ENCODE measurements at regions not wholly inside any gene's neighbourhood (a gene's known extent, or its start where the extent isn't known, plus 50 kb on each side); places are given as distances from the start of the nearest gene placed in this dataset.
"Not testable (repeated sequence)": the region's sequence is repeated elsewhere in the genome, so short reads cannot be mapped to it uniquely, and the experiment has no call there.

DNA sequence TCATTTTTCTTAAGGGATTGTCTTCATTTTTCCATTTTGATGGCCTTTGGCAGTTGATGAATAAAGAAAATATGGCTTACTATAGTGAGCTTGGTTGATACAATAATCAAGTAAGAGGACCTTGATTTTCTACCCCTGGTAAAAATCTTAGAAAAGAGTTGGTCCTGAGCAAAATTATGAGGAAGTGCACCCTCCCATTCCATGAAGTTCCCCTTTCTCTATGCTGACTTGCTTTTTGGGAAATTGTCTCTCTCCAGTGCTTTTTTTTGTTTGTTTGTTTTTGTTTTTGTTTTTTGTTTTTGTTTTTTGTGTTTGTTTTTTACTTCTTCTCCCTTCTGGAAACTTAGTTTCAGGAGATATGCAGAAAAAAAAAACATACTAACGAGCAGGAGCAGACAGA lies 449.2 kb upstream of the ACTBL2 start:
- no peak for DNase-seq (ENCODE audit: low read depth in 4 of 4, low spot score in 3 of 4)

DNA sequence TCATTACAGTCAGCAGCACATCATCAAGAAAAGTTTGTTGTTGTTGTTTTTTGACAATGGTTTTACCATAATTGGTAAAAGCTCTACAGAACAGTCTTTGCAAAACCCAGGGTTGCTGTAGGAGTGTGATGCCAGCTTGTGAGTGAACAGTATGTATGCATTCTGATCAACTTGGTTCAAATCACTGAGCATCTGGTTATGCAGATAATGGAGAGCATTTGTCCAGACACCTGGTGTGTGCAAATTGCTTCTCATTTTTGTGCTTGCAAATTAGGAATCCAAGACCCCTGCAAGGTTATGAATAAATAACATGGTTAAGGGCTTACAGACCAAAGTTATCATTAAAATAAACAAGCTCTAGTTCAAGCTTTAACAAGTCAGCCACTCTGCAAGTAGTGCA lies 448.7 kb upstream of the ACTBL2 start:
- no peak for DNase-seq (ENCODE audit: low read depth in 4 of 4, low spot score in 3 of 4)

DNA sequence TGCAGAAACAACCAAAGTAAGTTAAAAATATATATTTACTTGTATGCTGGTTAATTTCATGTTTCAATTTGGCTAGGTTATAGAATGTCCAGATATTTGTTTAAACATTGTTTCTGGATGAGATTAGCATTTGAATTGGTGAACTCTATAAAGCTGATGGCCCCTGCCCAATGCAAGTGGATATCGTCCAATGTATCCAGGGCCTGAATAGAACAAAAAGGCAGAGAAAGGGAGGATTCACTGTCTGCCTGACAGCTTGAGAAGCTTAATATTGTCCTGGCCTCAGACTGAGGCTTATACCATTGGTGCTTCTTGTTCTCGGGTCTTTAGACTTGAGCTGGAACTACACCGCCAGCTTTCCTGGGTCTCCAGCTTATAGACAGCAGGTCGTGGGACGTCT lies 446.7 kb upstream of the ACTBL2 start:
- DNase-seq (ENCODE audit: low read depth in 4 of 4, low spot score in 3 of 4) = no peak

DNA sequence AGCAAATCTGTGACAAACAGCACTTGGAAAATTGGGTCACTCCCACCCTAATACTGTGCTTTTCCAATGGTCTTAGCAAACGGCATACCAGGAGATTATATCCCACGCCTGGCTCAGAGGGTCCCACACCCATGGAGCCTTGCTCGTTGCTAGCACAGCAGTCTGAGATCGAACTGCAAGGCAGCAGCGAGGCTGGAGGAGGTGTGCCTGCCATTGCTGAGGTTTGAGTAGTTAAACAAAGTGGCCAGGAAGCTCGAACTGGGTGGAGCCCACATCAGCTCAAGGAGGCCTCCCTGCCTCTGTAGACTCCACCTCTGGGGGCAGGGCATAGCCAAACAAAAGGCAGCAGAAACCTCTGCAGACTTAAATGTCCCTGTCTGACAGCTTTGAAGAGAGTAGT lies 440.5 kb upstream of the ACTBL2 start:
- DNase-seq (ENCODE audit: low read depth in 4 of 4, low spot score in 3 of 4) = not testable (repeated sequence)

DNA sequence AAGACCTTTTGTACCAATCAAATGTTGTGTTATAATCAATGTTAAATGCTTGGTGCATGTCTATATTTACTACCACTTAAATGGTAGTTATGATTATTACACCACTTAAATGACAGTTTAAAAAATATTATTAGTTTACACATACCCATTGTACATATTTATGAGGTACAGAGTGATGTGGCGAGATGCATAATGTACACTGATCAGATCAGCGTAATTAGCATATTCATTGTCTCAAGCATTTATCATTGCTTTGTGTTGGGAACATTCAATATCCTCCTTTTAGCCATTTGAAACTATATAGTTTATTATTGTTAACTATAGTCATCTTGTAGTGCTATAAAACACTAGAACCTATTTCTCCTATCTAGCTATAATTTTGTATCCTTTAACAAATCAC lies 434.4 kb upstream of the ACTBL2 start:
- DNase-seq (ENCODE audit: low read depth in 4 of 4, low spot score in 3 of 4) = no peak

DNA sequence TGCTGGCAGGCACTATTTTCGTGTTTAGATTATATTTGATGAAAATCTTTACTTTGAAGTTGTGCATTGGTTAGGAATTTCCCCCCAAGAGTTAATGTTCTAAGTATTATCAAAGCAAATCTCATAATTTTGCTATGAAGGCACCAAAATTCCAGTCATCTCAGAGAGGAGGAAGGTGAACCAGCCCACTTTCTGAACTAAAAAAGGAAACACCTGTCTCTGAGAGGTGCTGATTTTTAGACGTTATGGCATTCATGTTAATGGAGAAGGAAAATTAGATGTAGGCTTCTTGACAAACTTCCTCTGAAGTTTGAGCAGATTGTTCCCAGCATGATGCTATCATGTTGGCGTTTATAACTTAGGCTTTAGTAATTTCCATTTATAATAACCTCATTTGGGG lies 432.9 kb upstream of the ACTBL2 start:
- DNase-seq (ENCODE audit: low read depth in 4 of 4, low spot score in 3 of 4) = no peak

DNA sequence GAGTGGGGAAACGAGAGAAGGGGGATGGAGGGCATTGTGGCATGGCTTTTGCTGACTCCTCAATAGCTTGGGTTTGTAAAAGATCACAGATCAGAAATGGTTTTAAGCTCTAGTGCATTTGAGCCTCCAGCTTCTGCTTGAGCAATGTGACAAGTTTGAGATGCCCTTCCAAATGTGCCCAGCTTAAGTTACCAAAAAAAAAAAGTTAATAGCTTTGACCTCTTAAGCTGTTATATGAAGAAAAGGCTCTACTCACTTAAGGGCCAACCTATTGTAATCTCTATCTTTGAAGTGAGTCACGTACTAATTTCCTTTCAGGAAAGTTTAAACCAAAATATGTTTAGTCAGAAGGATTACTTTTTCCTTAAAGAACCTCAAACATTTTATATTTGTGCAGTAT lies 428.8 kb upstream of the ACTBL2 start:
- no peak for DNase-seq (ENCODE audit: low read depth in 4 of 4, low spot score in 3 of 4)

DNA sequence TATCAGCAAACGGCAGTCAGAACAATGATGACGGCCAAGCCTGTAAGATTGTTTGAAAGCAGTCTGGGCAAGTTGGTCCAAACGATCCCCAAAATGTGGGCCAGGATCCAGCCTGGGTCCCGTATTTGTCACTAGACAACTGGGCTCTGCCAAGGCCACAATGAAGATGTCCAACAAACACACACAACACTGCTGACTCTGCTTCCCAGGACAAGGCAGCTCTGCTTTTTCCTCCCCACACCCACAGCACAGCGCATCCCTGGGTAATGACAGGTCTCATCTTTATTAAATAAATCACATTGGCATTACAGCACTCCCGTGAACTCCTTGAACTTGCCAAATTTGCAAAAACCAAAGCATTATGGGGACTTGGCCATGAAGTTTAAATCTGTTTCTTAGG lies 424.1 kb upstream of the ACTBL2 start:
- DNase-seq (ENCODE audit: low read depth in 4 of 4, low spot score in 3 of 4) = no peak

DNA sequence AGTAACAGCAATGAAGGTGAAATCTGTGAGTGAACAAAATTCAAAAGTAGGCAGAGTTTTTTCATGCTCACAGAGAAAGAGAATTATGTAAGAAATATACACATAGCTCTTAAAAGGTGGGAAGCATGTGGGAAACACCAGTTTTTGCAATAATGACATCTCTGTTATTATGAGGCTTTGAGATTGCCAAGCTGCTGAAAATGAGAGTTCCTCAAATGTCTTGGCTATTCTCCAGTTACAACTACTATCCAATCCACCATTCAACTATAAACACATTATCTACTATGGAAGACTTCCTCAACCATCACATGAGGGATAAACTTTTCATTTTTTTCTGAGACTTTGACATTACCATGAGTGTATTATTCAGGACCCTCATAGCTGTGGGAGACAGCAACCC lies 420.8 kb upstream of the ACTBL2 start:
- DNase-seq (ENCODE audit: low read depth in 4 of 4, low spot score in 3 of 4) = no peak

DNA sequence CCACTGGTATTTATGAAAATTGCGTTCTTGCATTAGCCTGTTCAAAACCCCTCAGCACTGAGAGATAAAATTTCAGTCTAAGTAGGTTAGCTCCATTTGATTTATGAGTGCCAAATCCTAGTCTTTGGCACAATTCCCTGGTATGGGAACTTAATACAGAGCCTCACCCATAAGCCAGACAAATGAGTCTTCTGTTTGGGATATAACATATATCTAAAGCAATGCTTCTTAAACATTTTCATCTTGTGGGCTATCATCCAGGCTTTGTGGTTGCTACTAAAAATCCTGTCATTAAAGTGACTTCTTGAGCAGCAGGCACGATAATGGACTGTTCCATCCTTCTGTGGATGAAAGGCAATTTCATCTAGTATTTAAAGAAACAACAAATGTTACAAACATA lies 419.5 kb upstream of the ACTBL2 start:
- DNase-seq (ENCODE audit: low read depth in 4 of 4, low spot score in 3 of 4) = no peak

DNA sequence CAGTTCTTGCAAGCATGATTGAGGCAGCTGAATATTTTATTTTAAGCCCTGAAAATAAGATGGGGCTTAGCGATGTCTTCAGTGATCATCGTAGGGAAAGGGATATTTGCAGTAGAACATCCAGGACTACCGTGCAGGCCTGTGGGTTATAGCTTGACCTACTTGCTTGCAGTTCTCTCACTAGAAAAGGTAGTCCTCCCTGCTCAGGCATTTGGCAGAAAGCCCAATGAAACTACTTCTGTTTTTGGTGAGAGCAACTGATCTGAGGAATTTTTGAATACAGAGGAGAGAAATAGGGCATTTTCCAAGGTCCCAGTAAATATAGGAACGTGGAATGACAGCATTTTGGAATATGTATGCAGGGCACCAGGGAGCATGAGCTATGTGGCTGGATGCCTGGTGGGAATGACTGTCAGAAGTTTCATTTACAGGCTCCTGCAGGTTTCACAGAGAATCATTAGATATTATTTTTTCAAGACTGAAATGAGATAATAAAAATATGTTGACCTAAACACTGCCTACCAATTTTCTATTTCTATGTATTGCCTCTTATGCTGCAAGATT lies 417.9 kb upstream of the ACTBL2 start:
- DNase-seq (ENCODE audit: low read depth in 4 of 4, low spot score in 3 of 4) = peak in 1 of 4 donors; percentile 7

DNA sequence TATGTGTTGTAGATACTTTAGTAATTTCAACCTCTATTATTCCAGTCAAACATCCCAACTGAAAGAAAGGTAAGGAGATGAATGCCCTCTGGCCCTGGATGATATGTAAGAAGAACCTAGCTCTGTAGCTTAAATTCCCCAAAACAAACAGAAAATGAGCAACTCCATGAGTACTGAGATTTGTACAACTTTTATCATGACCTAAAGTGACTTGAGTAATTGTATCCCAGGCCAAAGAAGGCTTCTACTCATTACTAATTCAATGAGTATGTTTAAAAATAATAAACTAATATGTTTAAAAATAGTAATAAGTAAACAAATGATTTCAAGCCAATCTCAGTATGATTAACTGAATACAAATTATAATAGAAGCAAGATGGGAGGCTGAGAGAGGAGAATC lies 414.0 kb upstream of the ACTBL2 start:
- DNase-seq (ENCODE audit: low read depth in 4 of 4, low spot score in 3 of 4) = no peak

DNA sequence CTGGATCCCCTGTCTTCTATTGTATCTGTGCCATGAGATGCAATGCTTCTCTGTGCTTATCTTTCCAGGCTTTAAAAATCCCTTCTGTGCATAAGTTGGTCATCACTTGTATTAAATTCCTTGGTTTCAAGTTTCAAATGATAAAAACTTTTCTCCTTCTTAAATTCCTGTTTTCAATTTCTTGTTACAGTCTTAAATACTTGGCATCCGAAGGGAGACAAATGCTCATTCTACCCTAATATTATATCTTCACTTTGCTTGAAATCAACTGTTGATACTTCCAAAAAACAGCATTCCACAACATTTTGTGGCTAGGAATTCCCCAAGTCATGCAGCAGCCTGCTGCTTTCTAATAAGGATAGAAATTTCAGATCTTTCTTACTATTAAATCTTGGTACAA lies 413.2 kb upstream of the ACTBL2 start:
- DNase-seq (ENCODE audit: low read depth in 4 of 4, low spot score in 3 of 4) = no peak

DNA sequence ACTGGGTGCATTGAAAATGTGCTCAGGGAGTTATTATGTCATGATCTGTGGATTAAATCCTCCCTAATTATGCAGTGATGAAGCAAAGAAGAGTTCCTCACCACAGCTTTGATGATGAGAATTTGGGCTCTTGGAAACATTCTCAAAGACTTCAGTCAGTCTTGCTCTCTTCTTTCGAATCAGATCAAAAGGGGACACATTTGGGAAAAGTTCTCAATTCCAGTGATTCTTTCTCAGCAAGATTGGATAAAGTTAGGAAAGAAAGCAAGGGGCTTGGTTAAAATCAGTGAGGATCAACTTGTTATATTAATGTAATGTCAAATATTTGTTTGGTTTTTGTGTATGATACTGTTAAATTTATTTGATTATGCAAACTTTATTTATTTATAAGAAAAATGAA lies 411.3 kb upstream of the ACTBL2 start:
- DNase-seq (ENCODE audit: low read depth in 4 of 4, low spot score in 3 of 4) = no peak

DNA sequence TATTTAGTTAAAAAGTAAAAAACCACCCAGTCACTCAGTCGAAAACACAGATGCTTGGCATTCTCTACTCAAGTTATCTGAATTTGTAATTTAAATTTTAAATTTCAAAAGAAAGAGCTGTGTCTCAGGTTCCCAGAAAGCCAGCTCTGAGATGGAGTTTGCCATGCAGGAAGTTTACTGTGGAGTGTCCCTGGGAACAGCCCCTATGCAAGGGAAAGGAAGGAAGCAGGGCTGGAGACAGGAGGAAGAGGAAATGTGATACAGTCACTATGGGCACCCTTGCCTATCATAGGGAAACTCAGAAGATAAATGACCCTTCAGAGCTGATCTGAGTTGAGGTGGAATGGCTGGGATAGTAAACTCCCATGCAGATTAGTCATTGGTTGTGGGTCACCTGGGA lies 408.8 kb upstream of the ACTBL2 start:
- no peak for DNase-seq (ENCODE audit: low read depth in 4 of 4, low spot score in 3 of 4)

DNA sequence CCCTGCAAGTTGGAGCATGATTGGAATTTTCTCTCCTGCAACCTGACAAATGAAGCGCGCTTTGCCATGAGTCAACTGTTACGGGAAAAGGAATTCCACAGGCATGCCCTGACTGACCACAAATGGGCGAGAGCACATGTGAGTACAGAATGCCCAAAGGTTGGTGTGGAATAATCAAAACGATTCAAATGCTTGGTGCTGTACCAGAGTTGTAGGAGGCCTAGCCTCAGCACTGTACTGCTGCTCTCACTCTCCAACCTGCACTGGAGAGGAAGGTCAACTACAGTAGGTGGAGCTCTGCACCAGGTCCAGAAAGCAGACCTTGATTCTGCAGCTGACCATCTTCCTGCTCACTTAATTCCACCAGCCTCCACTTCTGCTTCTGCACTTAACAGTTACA lies 406.9 kb upstream of the ACTBL2 start:
- DNase-seq (ENCODE audit: low read depth in 4 of 4, low spot score in 3 of 4) = no peak

DNA sequence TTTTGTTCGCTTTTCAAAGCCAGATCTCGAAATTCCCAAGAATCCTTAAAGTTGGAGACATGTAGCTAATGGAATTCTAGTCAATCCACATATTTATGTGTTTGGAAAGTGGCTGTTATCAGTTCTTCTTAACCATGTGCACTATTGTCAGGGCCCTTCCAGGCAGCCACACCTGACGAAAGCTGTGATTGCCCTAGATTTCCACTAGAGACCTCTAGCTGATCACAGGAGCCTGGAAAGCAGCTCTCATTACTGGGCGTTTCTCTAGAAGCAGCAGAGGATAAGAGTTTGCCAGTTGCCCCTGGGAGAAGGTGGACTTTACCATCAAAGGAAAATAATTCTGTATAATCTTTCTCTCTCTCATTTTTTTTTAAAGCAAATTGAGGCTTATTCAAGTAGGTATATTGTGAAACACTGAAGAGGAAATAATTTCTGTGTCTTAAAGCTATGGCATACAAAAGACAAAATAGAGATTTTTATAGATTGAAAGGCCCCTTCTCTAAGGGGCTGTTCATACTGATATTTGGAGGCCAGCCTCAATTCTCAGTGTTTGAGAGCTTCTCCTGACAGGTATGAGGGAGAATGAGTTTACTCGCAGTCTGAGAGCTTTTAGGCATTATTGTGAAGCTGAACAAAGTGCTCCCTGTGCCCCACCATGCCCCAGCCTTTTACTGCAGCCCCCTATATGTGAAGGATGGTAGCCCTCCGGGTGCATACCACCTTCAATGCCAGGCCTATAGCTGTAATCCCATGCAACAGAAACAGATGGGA lies 405.4 kb upstream of the ACTBL2 start:
- DNase-seq (ENCODE audit: low read depth in 4 of 4, low spot score in 3 of 4) = peak in 3 of 4 donors; percentile 14 to 33 (median 22)

DNA sequence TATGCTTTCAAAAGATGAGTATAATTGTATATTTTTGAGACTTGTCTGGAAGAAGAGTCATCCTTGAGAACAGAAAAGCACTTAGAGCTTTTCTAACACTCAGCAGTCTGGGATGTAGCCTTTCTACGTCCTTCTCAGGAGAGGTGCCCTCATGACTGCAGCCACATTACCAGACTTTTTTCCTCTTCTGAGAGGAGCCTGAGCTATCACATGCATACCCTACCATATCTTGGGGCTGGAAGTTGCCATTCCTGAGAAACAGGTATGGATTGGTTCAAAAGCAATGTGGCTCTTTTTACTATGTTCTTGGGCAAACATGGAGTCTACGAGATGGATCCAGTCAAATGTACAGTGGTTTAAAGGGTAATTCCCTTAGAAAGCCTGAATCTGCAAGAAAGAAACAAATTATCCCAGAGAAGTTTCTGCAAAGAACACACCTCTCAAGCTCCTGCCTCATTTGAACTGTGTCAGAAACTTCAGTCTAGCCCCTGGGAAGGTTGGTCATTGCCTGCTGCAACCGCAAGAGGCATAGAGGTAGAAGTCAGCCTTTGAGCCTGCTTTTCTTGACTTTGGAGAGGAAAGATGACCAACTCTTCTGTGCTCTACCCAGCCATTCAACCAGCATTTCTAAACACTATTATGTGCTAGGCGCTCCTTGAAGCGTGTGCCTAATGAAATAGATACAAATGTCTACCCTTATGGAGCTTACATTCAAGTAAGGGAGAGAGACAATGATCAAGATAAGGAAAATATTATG lies 401.9 kb upstream of the ACTBL2 start:
- DNase-seq (ENCODE audit: low read depth in 4 of 4, low spot score in 3 of 4) = no peak

DNA sequence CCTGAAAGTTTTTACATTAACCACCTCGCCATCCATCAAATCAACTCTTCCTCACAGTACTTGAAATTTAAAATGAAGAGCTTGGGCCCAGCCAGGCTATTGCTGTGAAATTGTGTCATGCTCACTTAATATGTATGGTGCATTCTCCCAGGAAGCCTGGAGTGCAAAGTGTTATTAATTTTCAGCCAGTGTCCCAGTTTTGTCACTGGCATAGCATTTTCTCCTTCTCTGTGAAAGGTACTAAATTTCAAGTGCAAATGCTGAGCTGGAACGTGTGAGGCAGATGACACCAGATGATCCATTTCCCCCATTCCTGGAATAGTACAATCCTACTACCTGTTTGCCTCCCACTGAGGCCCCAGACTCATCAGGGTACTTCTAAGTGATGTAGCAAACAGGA lies 397.6 kb upstream of the ACTBL2 start:
- no peak for DNase-seq (ENCODE audit: low read depth in 4 of 4, low spot score in 3 of 4)

DNA sequence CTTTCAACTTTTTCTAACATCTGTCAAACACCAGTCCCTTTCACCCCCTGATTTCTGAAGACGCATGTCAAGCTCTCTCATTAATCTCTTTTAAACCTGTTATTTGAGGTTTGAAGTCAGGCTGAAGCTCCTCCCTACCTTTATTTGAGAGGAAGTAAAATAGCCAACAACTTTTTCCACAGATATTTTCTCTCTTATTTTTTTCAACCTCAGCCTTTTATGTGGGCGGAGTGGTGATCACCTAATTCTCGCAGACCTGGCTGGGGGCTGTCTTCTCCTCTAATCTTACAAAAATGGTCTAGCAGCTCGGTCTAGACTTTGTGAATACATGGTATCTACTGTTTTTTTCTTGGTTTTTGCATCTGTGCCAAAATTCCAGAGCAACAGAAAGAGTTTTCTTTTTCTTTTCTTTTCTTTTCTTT lies 395.7 kb upstream of the ACTBL2 start:
- DNase-seq (ENCODE audit: low read depth in 4 of 4, low spot score in 3 of 4) = no peak

DNA sequence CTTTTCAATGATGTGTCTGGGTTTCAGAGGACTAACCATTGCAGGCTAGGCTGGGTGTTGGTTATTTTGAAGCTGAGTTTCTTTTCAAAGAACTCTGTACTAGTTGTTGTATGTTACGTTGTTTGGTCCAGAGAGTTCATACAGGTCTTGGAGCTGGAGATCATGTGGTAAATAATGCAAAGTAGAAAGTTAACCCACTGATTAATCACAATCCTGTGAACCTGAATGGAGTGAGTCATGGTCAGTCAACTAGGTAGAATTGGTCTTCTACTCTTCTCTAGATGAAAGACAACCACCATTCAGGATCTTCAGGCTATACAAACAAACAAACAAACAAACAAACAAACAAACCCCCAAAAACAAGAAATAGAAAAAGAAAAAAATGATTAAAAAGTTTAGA lies 388.9 kb upstream of the ACTBL2 start:
- no peak for DNase-seq (ENCODE audit: low read depth in 4 of 4, low spot score in 3 of 4)

DNA sequence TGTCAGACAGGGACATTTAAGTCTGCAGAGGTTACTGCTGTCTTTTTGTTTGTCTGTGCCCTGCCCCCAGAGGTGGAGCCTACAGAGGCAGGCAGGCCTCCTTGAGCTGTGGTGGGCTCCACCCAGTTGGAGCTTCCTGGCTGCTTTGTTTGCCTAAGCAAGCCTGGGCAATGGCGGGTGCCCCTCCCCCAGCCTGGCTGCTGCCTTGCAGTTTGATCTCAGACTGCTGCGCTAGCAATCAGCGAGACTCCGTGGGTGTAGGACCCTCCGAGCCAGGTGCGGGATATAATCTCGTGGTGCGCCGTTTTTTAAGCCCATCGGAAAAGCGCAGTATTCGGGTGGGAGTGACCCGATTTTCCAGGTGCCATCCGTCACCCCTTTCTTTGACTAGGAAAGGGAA lies 387.7 kb upstream of the ACTBL2 start:
- DNase-seq (ENCODE audit: low read depth in 4 of 4, low spot score in 3 of 4) = not testable (repeated sequence)
